WTC11 (cell line): ENCODE measurements at regions not wholly inside any gene's neighbourhood (a gene's known extent, or its start where the extent isn't known, plus 50 kb on each side); places are given as distances from the start of the nearest gene placed in this dataset.

Experiments
- ATAC-seq: fragments of 200-7000 bp; cut with Tn5 transposase; 2 replicates; pipeline ENCODE4 v1.10.0; 2021; ENCODE audit warnings: mild to moderate bottlenecking, moderate library complexity
- CTCF ChIA-PET: fragments of 300-600 bp; sonication (Branson Sonifier 250); formaldehyde crosslinking; loops from one replicate; lab custom pipeline; 2021; ENCODE audit warnings: antibody characterized with exemption; lab: Charles Lee
- POLR2A ChIA-PET: fragments of 350-600 bp; sonication (Branson Sonifier 250); formaldehyde crosslinking; loops from one replicate; lab custom pipeline; 2021; ENCODE audit warnings: antibody characterized with exemption; lab: Charles Lee
- DNase-seq: peaks from one replicate; pipeline ENCODE4 v3.0.0; 2021; ENCODE audit warnings: low spot score
- H3K27ac Mint-ChIP-seq: 2 replicates; pipeline ENCODE4 v1.8.0; 2021; ENCODE audit warnings: mixed read lengths
- H3K27me3 Mint-ChIP-seq: 2 replicates; pipeline ENCODE4 v1.8.0; 2021; ENCODE audit warnings: low read depth, mild to moderate bottlenecking, moderate library complexity, mixed read lengths
- H3K36me3 Mint-ChIP-seq: 2 replicates; pipeline ENCODE4 v1.8.0; 2021; ENCODE audit warnings: mixed read lengths
- H3K4me1 Mint-ChIP-seq: 2 replicates; pipeline ENCODE4 v1.8.0; 2022; ENCODE audit warnings: mixed read lengths
- H3K4me3 Mint-ChIP-seq: 2 replicates; pipeline ENCODE4 v1.8.0; 2021; ENCODE audit warnings: mild to moderate bottlenecking, moderate library complexity, mixed read lengths
- H3K9me3 Mint-ChIP-seq: 2 replicates; pipeline ENCODE4 v1.8.0; 2021; ENCODE audit warnings: mixed read lengths
- ARID4B ChIP-seq: sonication (generic); formaldehyde crosslinking; IDR thresholded peaks from 2 replicates; pipeline ENCODE4 v1.8.0; 2023; ENCODE audit warnings: missing genetic modification reagents, mild to moderate bottlenecking, borderline replicate concordance
- ATF6 ChIP-seq: sonication (generic); formaldehyde crosslinking; IDR thresholded peaks from 2 replicates; pipeline ENCODE4 v1.8.1; 2023; ENCODE audit warnings: mild to moderate bottlenecking, missing genetic modification reagents
- E2F1 ChIP-seq: sonication (generic); formaldehyde crosslinking; IDR thresholded peaks from 2 replicates; pipeline ENCODE4 v1.8.0; 2022; ENCODE audit warnings: mild to moderate bottlenecking, missing genetic modification reagents
- GABPB1 ChIP-seq: sonication (generic); formaldehyde crosslinking; IDR thresholded peaks from 2 replicates; pipeline ENCODE4 v1.8.1; 2023; ENCODE audit warnings: mild to moderate bottlenecking, missing genetic modification reagents
- GRHL2 ChIP-seq: fragments of 250-450 bp; sonication (Bioruptor Pico); IDR thresholded peaks from 2 replicates; pipeline ENCODE4 v1.8.0; 2022; ENCODE audit warnings: mild to moderate bottlenecking, moderate library complexity; ENCODE audit not compliant: insufficient replicate concordance, severe bottlenecking
- MXD4 ChIP-seq: fragments of 250-450 bp; sonication (Bioruptor Pico); IDR thresholded peaks from 2 replicates; pipeline ENCODE4 v1.8.0; 2021; ENCODE audit warnings: mild to moderate bottlenecking, moderate library complexity, borderline replicate concordance
- MYBL2 ChIP-seq: sonication (generic); formaldehyde crosslinking; IDR thresholded peaks from 2 replicates; pipeline ENCODE4 v1.8.1; 2023; ENCODE audit warnings: mild to moderate bottlenecking, moderate library complexity, missing genetic modification reagents
- NR3C1 ChIP-seq: sonication (generic); formaldehyde crosslinking; conservative IDR thresholded peaks from 2 replicates; pipeline ENCODE4 v1.8.1; 2023; ENCODE audit warnings: low read depth, mild to moderate bottlenecking, missing genetic modification reagents
- PRDM15 ChIP-seq: sonication (generic); formaldehyde crosslinking; IDR thresholded peaks from 2 replicates; pipeline ENCODE4 v1.8.0; 2022; ENCODE audit warnings: missing genetic modification reagents
- RELA ChIP-seq: sonication (generic); formaldehyde crosslinking; IDR thresholded peaks from 2 replicates; pipeline ENCODE4 v1.8.1; 2022; ENCODE audit warnings: missing genetic modification reagents, mild to moderate bottlenecking, borderline replicate concordance
- ZBTB21 ChIP-seq: sonication (generic); formaldehyde crosslinking; IDR thresholded peaks from 2 replicates; pipeline ENCODE4 v1.8.1; 2023; ENCODE audit warnings: mild to moderate bottlenecking, missing genetic modification reagents, borderline replicate concordance
- ZBTB43 ChIP-seq: sonication (generic); formaldehyde crosslinking; IDR thresholded peaks from 2 replicates; pipeline ENCODE4 v1.8.1; 2023; ENCODE audit warnings: mild to moderate bottlenecking, missing genetic modification reagents
- ZNF138 ChIP-seq: sonication (generic); formaldehyde crosslinking; conservative IDR thresholded peaks from 2 replicates; pipeline ENCODE4 v1.8.1; 2022; ENCODE audit warnings: mild to moderate bottlenecking, moderate library complexity, missing genetic modification reagents
- ZNF219 ChIP-seq: sonication (generic); formaldehyde crosslinking; IDR thresholded peaks from 2 replicates; pipeline ENCODE4 v1.8.0; 2023; ENCODE audit warnings: missing genetic modification reagents, mild to moderate bottlenecking, borderline replicate concordance
- ZNF423 ChIP-seq: fragments of 250-450 bp; sonication (Bioruptor Pico); IDR thresholded peaks from 2 replicates; pipeline ENCODE4 v2.1.2; 2022; ENCODE audit warnings: mild to moderate bottlenecking, moderate library complexity
- ZNF512 ChIP-seq: sonication (generic); formaldehyde crosslinking; IDR thresholded peaks from 2 replicates; pipeline ENCODE4 v1.8.1; 2022; ENCODE audit warnings: missing genetic modification reagents, borderline replicate concordance
- TF ChIP-seq, protein P1 (sequence below): fragments of 250-450 bp; sonication (Bioruptor Pico); IDR thresholded peaks from 2 replicates; pipeline ENCODE4 v1.9.0; 2021; ENCODE audit warnings: mild to moderate bottlenecking

DNA sequence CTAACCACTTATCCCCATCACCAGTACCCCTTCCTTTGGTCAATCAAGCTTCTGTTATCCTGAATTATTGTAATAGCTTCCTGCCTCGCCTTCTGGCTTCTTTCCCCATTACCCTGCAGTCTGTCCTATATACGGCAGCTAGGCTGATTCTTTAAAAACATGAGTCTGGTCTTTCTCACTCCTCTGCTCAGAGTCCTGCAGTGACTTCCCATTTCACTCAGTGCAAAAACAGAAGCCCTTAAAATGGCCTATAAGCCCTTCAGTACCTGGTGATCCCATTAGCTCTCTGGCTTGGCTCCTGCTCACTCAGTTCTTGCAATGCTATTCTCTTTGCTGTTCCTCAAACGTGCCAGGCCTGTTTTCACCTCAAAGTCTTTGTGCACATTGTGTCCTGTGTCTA, 58.4 kb downstream of the JRKL start (continued):
- TF ChIP-seq NR3C1 (CRISPR knock-in tag) (no peak), ARID4B (CRISPR knock-in tag) (no peak), RELA (CRISPR knock-in tag) (no peak), E2F1 (no peak), ZNF219 (CRISPR knock-in tag) (no peak), ZNF423 (CRISPR knock-in tag) (no peak), GABPB1 (CRISPR knock-in tag) (no peak)

DNA sequence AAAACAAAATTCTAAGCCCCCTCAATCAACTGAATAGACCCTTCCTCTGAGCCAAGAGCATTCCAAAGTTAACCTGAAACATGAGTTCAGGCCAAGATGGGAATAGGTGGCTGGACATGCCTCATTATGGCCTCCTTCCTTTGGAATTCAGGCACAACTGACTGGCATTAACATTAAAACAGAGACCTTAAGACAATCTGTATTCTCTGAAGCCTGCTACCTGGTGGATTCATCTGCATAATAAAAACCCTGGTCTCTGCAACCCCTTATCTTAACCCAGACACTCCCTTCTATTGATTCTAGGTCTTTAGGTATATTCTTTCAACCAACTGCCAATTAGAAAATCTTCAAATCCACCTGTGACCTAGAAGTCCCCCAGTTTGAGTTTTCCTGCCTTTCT, 66.3 kb downstream of the JRKL start:
- peak overlapping the region; percentile 58 for H3K27ac Mint-ChIP-seq
- CTCF ChIA-PET = interaction anchor here (1.0 kb wide), 1 partner anchor 8 kb away, joined by 3 read pairs; no protein-coding TSS in a partner anchor
- no peak overlapping the region for H3K4me3 Mint-ChIP-seq
- H3K4me1 Mint-ChIP-seq = peaks cover 29% of the 10 kb centered on the region
- DNase-seq (no peak), ATAC-seq (peak; percentile 92)
- H3K9me3 Mint-ChIP-seq = peaks cover 52% of the 10 kb centered on the region
- POLR2A ChIA-PET = no interaction called here
- H3K27me3 Mint-ChIP-seq = no peaks in the 10 kb centered on the region
- H3K36me3 Mint-ChIP-seq = peaks cover 22% of the 10 kb centered on the region
- TF ChIP-seq ZNF138 = no peak
- TF ChIP-seq MXD4 = no peak
- no peak for TF ChIP-seq PRDM15 (CRISPR knock-in tag)
- TF ChIP-seq MYBL2 = no peak
- TF ChIP-seq GRHL2 = no peak
- no peak for TF ChIP-seq ZBTB43 (CRISPR knock-in tag)
- no peak for TF ChIP-seq ZNF512 (CRISPR knock-in tag)
- TF ChIP-seq ATF6 (CRISPR knock-in tag) = no peak
- no peak for TF ChIP-seq ZNF219 (CRISPR knock-in tag)
- TF ChIP-seq, protein P1, sequence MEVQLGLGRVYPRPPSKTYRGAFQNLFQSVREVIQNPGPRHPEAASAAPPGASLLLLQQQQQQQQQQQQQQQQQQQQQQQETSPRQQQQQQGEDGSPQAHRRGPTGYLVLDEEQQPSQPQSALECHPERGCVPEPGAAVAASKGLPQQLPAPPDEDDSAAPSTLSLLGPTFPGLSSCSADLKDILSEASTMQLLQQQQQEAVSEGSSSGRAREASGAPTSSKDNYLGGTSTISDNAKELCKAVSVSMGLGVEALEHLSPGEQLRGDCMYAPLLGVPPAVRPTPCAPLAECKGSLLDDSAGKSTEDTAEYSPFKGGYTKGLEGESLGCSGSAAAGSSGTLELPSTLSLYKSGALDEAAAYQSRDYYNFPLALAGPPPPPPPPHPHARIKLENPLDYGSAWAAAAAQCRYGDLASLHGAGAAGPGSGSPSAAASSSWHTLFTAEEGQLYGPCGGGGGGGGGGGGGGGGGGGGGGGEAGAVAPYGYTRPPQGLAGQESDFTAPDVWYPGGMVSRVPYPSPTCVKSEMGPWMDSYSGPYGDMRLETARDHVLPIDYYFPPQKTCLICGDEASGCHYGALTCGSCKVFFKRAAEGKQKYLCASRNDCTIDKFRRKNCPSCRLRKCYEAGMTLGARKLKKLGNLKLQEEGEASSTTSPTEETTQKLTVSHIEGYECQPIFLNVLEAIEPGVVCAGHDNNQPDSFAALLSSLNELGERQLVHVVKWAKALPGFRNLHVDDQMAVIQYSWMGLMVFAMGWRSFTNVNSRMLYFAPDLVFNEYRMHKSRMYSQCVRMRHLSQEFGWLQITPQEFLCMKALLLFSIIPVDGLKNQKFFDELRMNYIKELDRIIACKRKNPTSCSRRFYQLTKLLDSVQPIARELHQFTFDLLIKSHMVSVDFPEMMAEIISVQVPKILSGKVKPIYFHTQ (CRISPR knock-in tag) = no peak
- no peak for TF ChIP-seq ZBTB21
